ENCODE measurements at regions not wholly inside any gene's neighbourhood (a gene's known extent, or its start where the extent isn't known, plus 50 kb on each side); places are given as distances from the start of the nearest gene placed in this dataset.

- Histone ChIP-seq H3K9me3 (no peaks in the 10 kb centered on the region), H3K4me3 (no peak overlapping the region), H3K4me1 (ENCODE audit: low read depth) (no peaks in the 10 kb centered on the region), H3K36me3 (ENCODE audit: low read depth) (no peaks in the 10 kb centered on the region)
- no peak for TF ChIP-seq CTCF (IDR thresholded peaks at IDR 0.05)
- no peak for ATAC-seq
- DNase-seq = no peak
- intact Hi-C loops (cut with DNase I, micrococcal nuclease) = no loop called here
Observed at GRCh38 chr2:153548536-153548935, 70.0 kb upstream of the RPRM start.

- no peak for DNase-seq
- no peaks in the 10 kb centered on the region for H3K4me1 ChIP-seq (ENCODE audit: low read depth)
- H3K9me3 ChIP-seq = no peaks in the 10 kb centered on the region
- intact Hi-C loops (cut with DNase I, micrococcal nuclease) = no loop called here
- no peak for TF ChIP-seq CTCF (IDR thresholded peaks at IDR 0.05)
- H3K36me3 ChIP-seq (ENCODE audit: low read depth) = no peaks in the 10 kb centered on the region
- ATAC-seq = no peak
- no peak overlapping the region for H3K4me3 ChIP-seq
Observed at GRCh38 chr2:153551698-153552097, 73.1 kb upstream of the RPRM start.

GRCh38 chr2:153557211-153557610, 78.6 kb upstream of the RPRM start:
- Histone ChIP-seq H3K9me3 (no peaks in the 10 kb centered on the region), H3K36me3 (ENCODE audit: low read depth) (no peaks in the 10 kb centered on the region), H3K4me3 (no peak overlapping the region), H3K4me1 (ENCODE audit: low read depth) (no peaks in the 10 kb centered on the region)
- intact Hi-C loops (cut with DNase I, micrococcal nuclease) = no loop called here
- DNase-seq (no peak), ATAC-seq (no peak)
- TF ChIP-seq CTCF (IDR thresholded peaks at IDR 0.05) = no peak

- no peaks in the 10 kb centered on the region for H3K36me3 ChIP-seq (ENCODE audit: low read depth)
- intact Hi-C loops (cut with DNase I, micrococcal nuclease) = no loop called here
- no peak for ATAC-seq
Observed at GRCh38 chr2:153557714-153558113, 79.2 kb upstream of the RPRM start.

GRCh38 chr2:153558247-153558646, 79.7 kb upstream of the RPRM start:
- ATAC-seq (no peak), DNase-seq (no peak)
- Histone ChIP-seq H3K9me3 (no peaks in the 10 kb centered on the region), H3K36me3 (ENCODE audit: low read depth) (no peaks in the 10 kb centered on the region), H3K4me1 (ENCODE audit: low read depth) (no peaks in the 10 kb centered on the region), H3K4me3 (no peak overlapping the region)
- no peak for TF ChIP-seq CTCF (IDR thresholded peaks at IDR 0.05)
- intact Hi-C loops (cut with DNase I, micrococcal nuclease) = no loop called here

More at GRCh38 chr2:153557714-153558113, 79.2 kb upstream of the RPRM start:
- no peaks in the 10 kb centered on the region for H3K4me1 ChIP-seq (ENCODE audit: low read depth)
- no peaks in the 10 kb centered on the region for H3K9me3 ChIP-seq
- H3K4me3 ChIP-seq = no peak overlapping the region
- no peak for TF ChIP-seq CTCF (IDR thresholded peaks at IDR 0.05)
- no peak for DNase-seq

- intact Hi-C loops (cut with DNase I, micrococcal nuclease) = no loop called here
- Histone ChIP-seq H3K4me1 (ENCODE audit: low read depth) (no peaks in the 10 kb centered on the region), H3K4me3 (no peak overlapping the region), H3K9me3 (no peaks in the 10 kb centered on the region), H3K36me3 (ENCODE audit: low read depth) (no peaks in the 10 kb centered on the region)
- ATAC-seq = no peak
- TF ChIP-seq CTCF (IDR thresholded peaks at IDR 0.05) = no peak
- DNase-seq = no peak
Observed at GRCh38 chr2:153567367-153567766, 88.8 kb upstream of the RPRM start.
